ENCODE measurements at regions not wholly inside any gene's neighbourhood (a gene's known extent, or its start where the extent isn't known, plus 50 kb on each side); places are given as distances from the start of the nearest gene placed in this dataset.

DNA sequence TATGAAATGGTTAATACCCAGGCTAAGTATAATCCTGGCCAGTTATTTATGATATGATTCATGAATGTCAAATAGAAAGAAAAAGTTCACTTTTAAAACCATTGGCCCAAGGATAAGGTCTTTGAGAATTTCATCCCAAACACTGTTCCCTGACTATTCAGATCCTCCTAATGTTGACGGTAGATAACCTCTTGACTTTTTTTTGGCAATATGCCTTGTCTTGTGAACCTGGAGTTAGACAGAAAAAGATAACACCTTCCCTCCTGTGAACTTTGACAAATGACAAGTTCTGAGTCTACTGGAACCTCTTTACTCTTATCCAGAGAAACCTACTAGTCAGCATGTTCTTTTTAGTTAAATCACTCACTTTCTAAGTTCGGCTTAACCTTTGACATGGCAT lies 166.8 kb upstream of the PREP start:
- TF ChIP-seq YY1 (IDR thresholded peaks at IDR 0.05; ENCODE audit: insufficient read depth, insufficient read length) (no peak), ZNF274 (IDR thresholded peaks at IDR 0.05; ENCODE audit: low read depth, low read length) (no peak)
